NOMO-1 treated with DMSO at 0.1 percent for 48 hours (cell line): ENCODE measurements at regions not wholly inside any gene's neighbourhood (a gene's known extent, or its start where the extent isn't known, plus 50 kb on each side); places are given as distances from the start of the nearest gene placed in this dataset.
"Not testable (repeated sequence)": the region's sequence is repeated elsewhere in the genome, so short reads cannot be mapped to it uniquely, and the experiment has no call there.

Experiments used
- DNase-seq: peaks from one replicate; lab custom pipeline; 2025; ENCODE audit not compliant: unreplicated experiment; lab: John Stamatoyannopoulos, UW

GRCh38 chr4:30124621-30125020 lies 595.5 kb upstream of the PCDH7 start:
- DNase-seq = not testable (repeated sequence)

GRCh38 chr4:30125868-30126267 lies 594.3 kb upstream of the PCDH7 start:
- no peak for DNase-seq

DNA sequence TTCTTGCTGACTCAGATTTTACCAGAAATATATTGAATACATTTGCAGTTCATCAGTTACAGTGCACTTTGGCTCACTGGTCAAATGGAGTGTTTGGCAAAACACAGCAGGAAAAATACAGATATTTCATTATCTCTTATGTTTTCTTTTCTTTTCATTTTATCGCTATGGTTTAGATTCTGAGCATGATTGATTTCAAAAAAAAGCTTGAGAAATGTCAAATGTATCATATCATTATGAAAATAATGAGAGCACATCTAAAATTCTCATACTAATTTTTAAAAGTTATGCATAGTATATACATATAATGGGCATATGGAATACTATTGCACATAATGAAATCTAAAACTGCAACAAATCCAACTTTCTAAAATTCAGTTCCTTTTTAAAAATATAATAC lies 593.8 kb upstream of the PCDH7 start:
- no peak for DNase-seq

GRCh38 chr4:30148828-30149227 lies 571.3 kb upstream of the PCDH7 start:
- DNase-seq = not testable (repeated sequence)

DNA sequence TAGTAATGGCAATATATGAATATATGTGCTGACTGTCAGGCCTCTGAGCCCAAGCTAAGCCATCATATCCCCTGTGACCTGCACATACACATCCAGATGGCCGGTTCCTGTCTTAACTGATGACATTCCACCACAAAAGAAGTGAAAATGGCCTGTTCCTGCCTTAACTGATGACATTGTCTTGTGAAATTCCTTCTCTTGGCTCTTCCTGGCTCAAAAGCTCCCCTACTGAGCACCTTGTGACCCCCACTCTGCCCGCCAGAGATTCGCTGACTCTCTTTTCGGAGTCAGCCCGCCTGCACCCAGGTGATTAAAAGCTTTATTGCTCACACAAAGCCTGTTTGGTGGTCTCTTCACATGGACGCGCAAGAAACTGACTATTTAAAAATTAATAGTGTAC lies 570.6 kb upstream of the PCDH7 start:
- not testable (repeated sequence) for DNase-seq

GRCh38 chr4:30153427-30153826 lies 566.7 kb upstream of the PCDH7 start:
- no peak for DNase-seq

GRCh38 chr4:30160140-30160539 lies 560.0 kb upstream of the PCDH7 start:
- no peak for DNase-seq

GRCh38 chr4:30172416-30172815 lies 547.8 kb upstream of the PCDH7 start:
- no peak for DNase-seq

GRCh38 chr4:30181512-30181911 lies 538.7 kb upstream of the PCDH7 start:
- no peak for DNase-seq

DNA sequence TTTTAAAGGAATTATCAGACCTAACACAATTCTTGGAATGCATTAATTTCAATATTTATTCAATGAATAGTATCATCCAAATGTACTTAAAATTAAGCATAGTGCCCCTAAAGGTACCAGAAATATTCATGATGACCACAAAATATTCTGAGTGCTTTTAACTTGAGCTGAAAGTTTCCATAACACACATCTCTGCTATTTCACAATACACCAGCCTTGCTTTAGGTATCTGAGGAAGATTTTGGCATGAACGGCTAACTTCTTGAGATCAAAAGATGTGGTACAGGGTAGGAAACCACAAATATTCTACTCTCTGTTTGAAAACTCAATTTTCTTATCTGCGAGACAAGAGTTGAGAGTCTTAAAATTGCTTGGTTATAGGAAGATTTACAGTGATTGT lies 538.3 kb upstream of the PCDH7 start:
- no peak for DNase-seq

DNA sequence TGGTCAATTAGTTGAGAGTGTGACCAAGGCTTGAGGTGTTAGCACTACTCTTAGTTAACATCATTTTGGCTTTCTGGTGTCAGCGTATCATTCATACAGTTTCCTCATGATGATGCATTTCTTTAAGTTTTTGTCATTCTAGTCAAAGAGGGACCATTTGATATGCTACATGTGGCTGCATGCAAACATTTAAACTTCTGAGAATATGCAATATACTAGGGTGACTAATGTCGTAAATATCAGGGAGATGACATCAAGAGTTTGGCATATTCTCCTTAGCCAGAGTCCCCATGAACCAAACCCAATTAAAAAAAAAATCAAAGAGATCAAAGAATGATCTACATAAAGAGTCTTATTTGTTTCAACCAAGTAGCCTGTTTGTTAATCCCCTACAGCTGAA lies 537.4 kb upstream of the PCDH7 start:
- DNase-seq = no peak

DNA sequence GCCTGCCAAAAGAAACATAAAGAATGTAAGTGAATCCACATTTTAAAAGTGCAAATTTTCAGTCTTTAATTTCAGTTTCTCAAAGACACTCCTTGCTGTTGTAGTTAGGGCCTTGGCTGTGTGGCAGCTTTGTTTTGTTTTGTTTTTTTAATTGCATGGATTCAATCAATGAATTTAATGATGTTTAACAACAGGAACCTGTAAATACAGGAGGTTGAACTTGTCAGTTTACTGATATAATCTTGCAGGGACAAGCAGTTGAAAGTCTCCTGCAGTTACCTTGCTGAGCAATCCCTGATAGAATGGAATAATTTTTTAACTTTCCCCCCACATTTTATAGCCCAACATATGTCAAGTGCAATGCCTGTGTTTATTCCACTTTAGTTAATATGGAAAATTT lies 528.3 kb upstream of the PCDH7 start:
- no peak for DNase-seq

DNA sequence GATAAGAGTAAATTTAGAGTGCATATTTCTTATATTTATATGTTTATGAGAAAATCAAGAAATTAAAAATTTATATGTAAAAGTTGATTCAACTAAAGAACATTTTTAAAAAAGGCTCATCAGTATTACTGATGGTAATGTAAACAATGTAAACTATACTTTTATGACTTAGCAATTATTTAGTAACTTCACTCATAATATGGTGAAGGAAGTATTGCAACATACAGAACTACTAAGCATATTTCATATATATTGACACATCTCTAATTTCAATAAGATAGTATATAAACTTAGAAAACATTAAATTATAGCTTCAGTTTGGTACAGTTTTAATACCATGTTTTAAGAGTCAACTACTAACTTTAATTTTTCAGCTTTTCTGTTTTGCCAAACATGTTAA lies 512.8 kb upstream of the PCDH7 start:
- DNase-seq = no peak

DNA sequence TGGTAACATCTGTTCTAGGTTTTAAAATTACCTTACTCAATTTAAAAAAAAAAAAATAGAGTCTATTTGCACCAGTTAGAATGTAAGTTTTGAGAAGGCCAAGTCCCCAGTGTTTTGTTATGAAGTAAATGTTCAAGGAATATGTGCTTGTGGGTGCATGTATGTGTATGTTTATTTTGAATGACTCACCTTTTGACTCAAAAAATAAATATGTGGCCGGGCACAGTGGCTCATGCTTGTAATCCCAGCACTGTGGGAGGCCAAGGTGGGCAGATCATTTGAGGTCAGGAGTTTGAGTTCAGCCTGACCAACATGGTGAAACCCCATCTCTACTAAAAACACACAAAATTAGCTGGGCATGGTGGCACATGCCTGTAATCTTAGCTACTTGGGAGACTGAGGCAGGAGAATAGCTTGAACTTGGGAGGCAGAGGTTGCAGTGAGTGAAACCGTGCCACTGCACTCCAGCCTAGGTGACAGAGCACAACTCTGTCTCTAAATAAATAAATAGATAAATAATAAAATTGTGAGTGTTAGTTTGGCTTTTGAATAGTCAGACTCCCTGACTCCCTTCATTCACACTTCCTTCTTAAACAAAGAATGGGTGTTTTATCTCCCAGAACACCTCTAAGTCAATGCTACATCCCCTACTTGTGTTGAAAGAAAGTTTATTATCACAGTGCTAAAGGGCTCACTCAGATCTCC lies 511.3 kb upstream of the PCDH7 start:
- DNase-seq = no peak

GRCh38 chr4:30215973-30216372 lies 504.2 kb upstream of the PCDH7 start:
- not testable (repeated sequence) for DNase-seq

GRCh38 chr4:30245140-30245539 lies 475.0 kb upstream of the PCDH7 start:
- no peak for DNase-seq

DNA sequence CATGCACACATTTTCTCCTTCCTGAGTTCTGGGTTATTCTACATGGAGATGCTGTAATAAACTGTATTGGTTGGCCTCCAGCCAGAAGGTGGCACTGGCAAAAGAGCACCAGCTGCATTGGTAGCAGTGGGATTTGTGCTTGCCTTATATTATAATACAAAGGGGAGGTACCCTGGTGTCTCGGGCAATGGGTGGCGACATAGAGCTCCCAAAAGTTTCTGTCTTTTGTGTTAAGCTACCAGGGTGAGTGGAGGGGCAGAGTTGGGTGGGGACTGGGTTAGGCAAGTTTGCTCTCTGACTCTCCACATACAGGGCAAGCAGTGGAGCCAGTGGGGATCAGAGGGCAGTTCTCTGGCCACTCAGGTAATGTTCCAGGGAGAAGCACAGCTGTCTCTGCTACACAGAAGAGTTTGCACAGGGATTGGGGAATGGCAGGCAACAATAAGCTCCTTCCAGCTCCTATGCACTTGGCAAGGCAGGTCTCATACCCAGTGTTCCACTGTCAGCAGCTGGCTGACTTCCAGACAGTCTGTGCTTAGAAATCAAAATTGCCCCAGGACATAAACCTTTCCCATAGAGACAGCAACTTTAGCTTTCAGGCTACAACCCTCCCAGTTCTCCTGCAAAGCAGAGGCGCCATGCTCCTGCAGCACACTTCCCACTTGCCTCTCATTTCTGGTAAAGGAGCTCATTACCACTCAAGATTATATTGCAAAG lies 463.9 kb upstream of the PCDH7 start:
- no peak for DNase-seq

GRCh38 chr4:30258949-30259348 lies 461.2 kb upstream of the PCDH7 start:
- no peak for DNase-seq

DNA sequence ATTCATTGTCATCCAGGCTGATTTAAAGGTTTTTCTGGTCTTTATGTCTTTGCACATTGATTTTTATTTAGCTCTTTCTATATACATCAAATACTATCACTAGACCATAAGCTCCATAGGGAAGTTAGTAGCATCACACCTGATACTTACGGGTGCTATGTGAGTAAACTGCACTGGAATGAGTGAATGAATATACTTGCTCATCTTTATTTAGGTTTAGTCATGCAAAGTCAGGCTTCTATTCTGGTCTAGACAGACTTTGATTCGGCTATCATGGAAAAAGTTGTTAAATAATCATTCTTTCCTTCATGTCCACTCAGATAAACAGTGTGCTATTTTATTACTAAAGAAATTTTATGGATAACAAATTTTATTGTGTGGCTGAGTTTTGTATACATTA lies 457.8 kb upstream of the PCDH7 start:
- DNase-seq = no peak

DNA sequence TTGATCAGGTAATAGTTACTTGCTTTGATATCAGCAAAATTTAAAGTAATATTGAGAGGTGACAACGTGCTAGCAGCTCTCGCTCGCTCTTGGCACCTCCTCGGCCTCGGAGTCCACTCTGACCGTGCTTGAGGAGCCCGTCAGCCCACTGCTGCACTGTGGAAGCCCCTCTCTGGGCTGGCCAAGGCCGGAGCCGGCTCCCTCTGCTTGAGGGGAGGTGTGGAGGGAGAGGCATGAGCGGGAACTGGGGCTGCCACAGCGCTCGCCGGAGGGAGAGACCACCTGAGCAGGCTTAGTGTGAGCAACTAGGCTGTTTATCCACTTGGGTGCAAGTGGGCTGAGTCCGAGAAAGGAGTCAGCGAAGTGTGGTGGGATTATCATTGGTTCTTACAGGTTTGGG lies 455.7 kb upstream of the PCDH7 start:
- DNase-seq = no peak

GRCh38 chr4:30265716-30266115 lies 454.5 kb upstream of the PCDH7 start:
- no peak for DNase-seq

- DNase-seq = no peak
Measured at GRCh38 chr4:30268370-30268769, 451.8 kb upstream of the PCDH7 start.

GRCh38 chr4:30269850-30270249 lies 450.3 kb upstream of the PCDH7 start:
- DNase-seq = no peak
